H1 (cell line): ENCODE measurements at regions not wholly inside any gene's neighbourhood (a gene's known extent, or its start where the extent isn't known, plus 50 kb on each side); places are given as distances from the start of the nearest gene placed in this dataset.

Experiments used
- TF ChIP-seq, protein P1 (sequence below): fragments of 300-600 bp; sonication (generic); IDR thresholded peaks from 2 replicates; pipeline ENCODE4 v1.7.1; 2012; ENCODE audit warnings: low read length, moderate library complexity, mild to moderate bottlenecking, inconsistent platforms; ENCODE audit not compliant: insufficient replicate concordance

DNA sequence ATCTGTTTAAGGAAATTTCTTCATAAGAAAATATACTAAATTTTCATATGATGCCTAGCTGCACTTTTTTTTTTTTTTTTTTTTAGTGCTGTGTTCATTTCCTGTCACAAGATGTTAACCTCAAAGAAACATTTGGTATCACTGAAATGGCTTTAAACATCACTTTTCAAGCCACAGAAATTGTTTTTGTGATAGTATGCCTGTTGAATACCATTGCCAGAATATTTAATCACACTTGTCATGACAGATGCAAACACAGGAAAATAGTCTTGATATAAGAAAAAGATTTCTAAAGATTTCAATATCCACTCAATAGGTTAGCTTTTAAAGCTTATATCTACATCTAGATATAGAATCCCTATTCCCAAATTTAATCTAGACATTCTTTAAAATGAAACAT, 608.5 kb upstream of the AGTR1 start (continued):
- TF ChIP-seq, protein P1, sequence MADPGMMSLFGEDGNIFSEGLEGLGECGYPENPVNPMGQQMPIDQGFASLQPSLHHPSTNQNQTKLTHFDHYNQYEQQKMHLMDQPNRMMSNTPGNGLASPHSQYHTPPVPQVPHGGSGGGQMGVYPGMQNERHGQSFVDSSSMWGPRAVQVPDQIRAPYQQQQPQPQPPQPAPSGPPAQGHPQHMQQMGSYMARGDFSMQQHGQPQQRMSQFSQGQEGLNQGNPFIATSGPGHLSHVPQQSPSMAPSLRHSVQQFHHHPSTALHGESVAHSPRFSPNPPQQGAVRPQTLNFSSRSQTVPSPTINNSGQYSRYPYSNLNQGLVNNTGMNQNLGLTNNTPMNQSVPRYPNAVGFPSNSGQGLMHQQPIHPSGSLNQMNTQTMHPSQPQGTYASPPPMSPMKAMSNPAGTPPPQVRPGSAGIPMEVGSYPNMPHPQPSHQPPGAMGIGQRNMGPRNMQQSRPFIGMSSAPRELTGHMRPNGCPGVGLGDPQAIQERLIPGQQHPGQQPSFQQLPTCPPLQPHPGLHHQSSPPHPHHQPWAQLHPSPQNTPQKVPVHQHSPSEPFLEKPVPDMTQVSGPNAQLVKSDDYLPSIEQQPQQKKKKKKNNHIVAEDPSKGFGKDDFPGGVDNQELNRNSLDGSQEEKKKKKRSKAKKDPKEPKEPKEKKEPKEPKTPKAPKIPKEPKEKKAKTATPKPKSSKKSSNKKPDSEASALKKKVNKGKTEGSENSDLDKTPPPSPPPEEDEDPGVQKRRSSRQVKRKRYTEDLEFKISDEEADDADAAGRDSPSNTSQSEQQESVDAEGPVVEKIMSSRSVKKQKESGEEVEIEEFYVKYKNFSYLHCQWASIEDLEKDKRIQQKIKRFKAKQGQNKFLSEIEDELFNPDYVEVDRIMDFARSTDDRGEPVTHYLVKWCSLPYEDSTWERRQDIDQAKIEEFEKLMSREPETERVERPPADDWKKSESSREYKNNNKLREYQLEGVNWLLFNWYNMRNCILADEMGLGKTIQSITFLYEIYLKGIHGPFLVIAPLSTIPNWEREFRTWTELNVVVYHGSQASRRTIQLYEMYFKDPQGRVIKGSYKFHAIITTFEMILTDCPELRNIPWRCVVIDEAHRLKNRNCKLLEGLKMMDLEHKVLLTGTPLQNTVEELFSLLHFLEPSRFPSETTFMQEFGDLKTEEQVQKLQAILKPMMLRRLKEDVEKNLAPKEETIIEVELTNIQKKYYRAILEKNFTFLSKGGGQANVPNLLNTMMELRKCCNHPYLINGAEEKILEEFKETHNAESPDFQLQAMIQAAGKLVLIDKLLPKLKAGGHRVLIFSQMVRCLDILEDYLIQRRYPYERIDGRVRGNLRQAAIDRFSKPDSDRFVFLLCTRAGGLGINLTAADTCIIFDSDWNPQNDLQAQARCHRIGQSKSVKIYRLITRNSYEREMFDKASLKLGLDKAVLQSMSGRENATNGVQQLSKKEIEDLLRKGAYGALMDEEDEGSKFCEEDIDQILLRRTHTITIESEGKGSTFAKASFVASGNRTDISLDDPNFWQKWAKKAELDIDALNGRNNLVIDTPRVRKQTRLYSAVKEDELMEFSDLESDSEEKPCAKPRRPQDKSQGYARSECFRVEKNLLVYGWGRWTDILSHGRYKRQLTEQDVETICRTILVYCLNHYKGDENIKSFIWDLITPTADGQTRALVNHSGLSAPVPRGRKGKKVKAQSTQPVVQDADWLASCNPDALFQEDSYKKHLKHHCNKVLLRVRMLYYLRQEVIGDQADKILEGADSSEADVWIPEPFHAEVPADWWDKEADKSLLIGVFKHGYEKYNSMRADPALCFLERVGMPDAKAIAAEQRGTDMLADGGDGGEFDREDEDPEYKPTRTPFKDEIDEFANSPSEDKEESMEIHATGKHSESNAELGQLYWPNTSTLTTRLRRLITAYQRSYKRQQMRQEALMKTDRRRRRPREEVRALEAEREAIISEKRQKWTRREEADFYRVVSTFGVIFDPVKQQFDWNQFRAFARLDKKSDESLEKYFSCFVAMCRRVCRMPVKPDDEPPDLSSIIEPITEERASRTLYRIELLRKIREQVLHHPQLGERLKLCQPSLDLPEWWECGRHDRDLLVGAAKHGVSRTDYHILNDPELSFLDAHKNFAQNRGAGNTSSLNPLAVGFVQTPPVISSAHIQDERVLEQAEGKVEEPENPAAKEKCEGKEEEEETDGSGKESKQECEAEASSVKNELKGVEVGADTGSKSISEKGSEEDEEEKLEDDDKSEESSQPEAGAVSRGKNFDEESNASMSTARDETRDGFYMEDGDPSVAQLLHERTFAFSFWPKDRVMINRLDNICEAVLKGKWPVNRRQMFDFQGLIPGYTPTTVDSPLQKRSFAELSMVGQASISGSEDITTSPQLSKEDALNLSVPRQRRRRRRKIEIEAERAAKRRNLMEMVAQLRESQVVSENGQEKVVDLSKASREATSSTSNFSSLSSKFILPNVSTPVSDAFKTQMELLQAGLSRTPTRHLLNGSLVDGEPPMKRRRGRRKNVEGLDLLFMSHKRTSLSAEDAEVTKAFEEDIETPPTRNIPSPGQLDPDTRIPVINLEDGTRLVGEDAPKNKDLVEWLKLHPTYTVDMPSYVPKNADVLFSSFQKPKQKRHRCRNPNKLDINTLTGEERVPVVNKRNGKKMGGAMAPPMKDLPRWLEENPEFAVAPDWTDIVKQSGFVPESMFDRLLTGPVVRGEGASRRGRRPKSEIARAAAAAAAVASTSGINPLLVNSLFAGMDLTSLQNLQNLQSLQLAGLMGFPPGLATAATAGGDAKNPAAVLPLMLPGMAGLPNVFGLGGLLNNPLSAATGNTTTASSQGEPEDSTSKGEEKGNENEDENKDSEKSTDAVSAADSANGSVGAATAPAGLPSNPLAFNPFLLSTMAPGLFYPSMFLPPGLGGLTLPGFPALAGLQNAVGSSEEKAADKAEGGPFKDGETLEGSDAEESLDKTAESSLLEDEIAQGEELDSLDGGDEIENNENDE, result no peak
